Activated B cell treated with CpG ODN at 0.5 μM for 24 hours (primary cell): ENCODE measurements at regions not wholly inside any gene's neighbourhood (a gene's known extent, or its start where the extent isn't known, plus 50 kb on each side); places are given as distances from the start of the nearest gene placed in this dataset.

Source experiments
- ATAC-seq: fragments of 200-7000 bp; cut with Tn5 transposase; one replicate; pipeline ENCODE4 v1.10.0; 2021; ENCODE audit warnings: low read depth, mild to moderate bottlenecking, moderate library complexity
- CTCF ChIA-PET: fragments of 350-600 bp; sonication (Branson Sonifier 250); formaldehyde crosslinking; loops from one replicate; lab custom pipeline; 2021; ENCODE audit warnings: antibody characterized with exemption; lab: Charles Lee
- POLR2A ChIA-PET: fragments of 350-600 bp; sonication (Branson Sonifier 250); formaldehyde crosslinking; loops from one replicate; lab custom pipeline; 2021; ENCODE audit warnings: antibody characterized with exemption; lab: Charles Lee
- DNase-seq: peaks from one replicate; pipeline ENCODE4 v3.0.0; 2022
- H3K27ac Mint-ChIP-seq: one replicate; pipeline ENCODE4 v1.8.0; 2020; ENCODE audit warnings: mixed read lengths
- H3K27me3 Mint-ChIP-seq: one replicate; pipeline ENCODE4 v1.8.0; 2021; ENCODE audit warnings: mixed read lengths
- H3K36me3 Mint-ChIP-seq: one replicate; pipeline ENCODE4 v1.8.0; 2021; ENCODE audit warnings: low read depth, mixed read lengths
- H3K4me1 Mint-ChIP-seq: one replicate; pipeline ENCODE4 v1.8.0; 2021; ENCODE audit warnings: mixed read lengths
- H3K4me3 Mint-ChIP-seq: one replicate; pipeline ENCODE4 v1.8.0; 2020; ENCODE audit warnings: mild to moderate bottlenecking, mixed read lengths
- H3K9me3 Mint-ChIP-seq: one replicate; pipeline ENCODE4 v1.8.0; 2020; ENCODE audit warnings: mixed read lengths
- CTCF ChIP-seq: fragments of 200-600 bp; IDR thresholded peaks from one replicate; pipeline ENCODE4 v1.8.0; 2022; ENCODE audit warnings: antibody characterized with exemption, mild to moderate bottlenecking
- intact Hi-C: fragments of 100-400 bp; cut with micrococcal nuclease; formaldehyde crosslinking; loops from one replicate; pipeline ENCODE4 v1.15.1; 2024

- Mint-ChIP-seq H3K9me3 (no peaks in the 10 kb centered on the region), H3K36me3 (no peaks in the 10 kb centered on the region), H3K4me3 (no peak overlapping the region), H3K27me3 (no peaks in the 10 kb centered on the region), H3K27ac (no peak overlapping the region), H3K4me1 (no peaks in the 10 kb centered on the region)
- POLR2A ChIA-PET: interaction anchor here (0.6 kb wide), 1 partner anchor 1445 kb away, joined by 5 read pairs; no protein-coding TSS in a partner anchor
- ATAC-seq: no peak
- intact Hi-C loops: no loop called here
- TF ChIP-seq CTCF: no peak
- DNase-seq: no peak
- CTCF ChIA-PET: no interaction called here
Observed at GRCh38 chr5:8752595-8752994, 793.3 kb downstream of the SEMA5A start.

- ATAC-seq: no peak
- no peaks in the 10 kb centered on the region for H3K4me1 Mint-ChIP-seq
- ChIA-PET POLR2A (no interaction called here), CTCF (no interaction called here)
- no peak overlapping the region for H3K27ac Mint-ChIP-seq
- TF ChIP-seq CTCF: no peak
- intact Hi-C loops: no loop called here
- DNase-seq: no peak
- no peak overlapping the region for H3K4me3 Mint-ChIP-seq
- H3K36me3 Mint-ChIP-seq: no peaks in the 10 kb centered on the region
- H3K27me3 Mint-ChIP-seq: no peaks in the 10 kb centered on the region
- peaks cover 3% of the 10 kb centered on the region for H3K9me3 Mint-ChIP-seq
Observed at GRCh38 chr5:8756498-8757084, 789.3 kb downstream of the SEMA5A start.

GRCh38 chr5:8765886-8766285 is 780.0 kb downstream of the SEMA5A start:
- Mint-ChIP-seq H3K27me3 (no peaks in the 10 kb centered on the region), H3K27ac (no peak overlapping the region), H3K9me3 (no peaks in the 10 kb centered on the region), H3K36me3 (no peaks in the 10 kb centered on the region), H3K4me3 (no peak overlapping the region), H3K4me1 (no peaks in the 10 kb centered on the region)
- DNase-seq: no peak
- ATAC-seq: no peak
- ChIA-PET POLR2A (no interaction called here), CTCF (no interaction called here)
- TF ChIP-seq CTCF: no peak
- intact Hi-C loops: no loop called here

- no peak overlapping the region for H3K4me3 Mint-ChIP-seq
- ChIA-PET POLR2A (no interaction called here), CTCF (no interaction called here)
- DNase-seq (no peak), ATAC-seq (no peak)
- no peaks in the 10 kb centered on the region for H3K9me3 Mint-ChIP-seq
- H3K4me1 Mint-ChIP-seq: no peaks in the 10 kb centered on the region
- no peak overlapping the region for H3K27ac Mint-ChIP-seq
- no peaks in the 10 kb centered on the region for H3K27me3 Mint-ChIP-seq
- intact Hi-C loops: no loop called here
- H3K36me3 Mint-ChIP-seq: no peaks in the 10 kb centered on the region
- no peak for TF ChIP-seq CTCF
Observed at GRCh38 chr5:8766448-8766847, 779.4 kb downstream of the SEMA5A start.

GRCh38 chr5:8767111-8767510 is 778.8 kb downstream of the SEMA5A start:
- ATAC-seq: no peak
- Mint-ChIP-seq H3K27me3 (no peaks in the 10 kb centered on the region), H3K4me1 (no peaks in the 10 kb centered on the region), H3K27ac (no peak overlapping the region), H3K4me3 (no peak overlapping the region), H3K9me3 (no peaks in the 10 kb centered on the region), H3K36me3 (no peaks in the 10 kb centered on the region)
- ChIA-PET POLR2A (no interaction called here), CTCF (no interaction called here)
- intact Hi-C loops: no loop called here
- DNase-seq: no peak
- TF ChIP-seq CTCF: no peak
